Heart left ventricle (tissue), 16 donors: ENCODE measurements at regions not wholly inside any gene's neighbourhood (a gene's known extent, or its start where the extent isn't known, plus 50 kb on each side); places are given as distances from the start of the nearest gene placed in this dataset.

ENCODE experiments used
- ATAC-seq, 4 donors: fragments of 200-7000 bp; cut with Tn5 transposase; one replicate each; pipeline ENCODE4 v1.9.1; 2020 to 2022; ENCODE audit warnings: moderate library complexity in 4 of 4, mild to moderate bottlenecking in 3 of 4, moderate number of reproducible peaks in 1 of 4
- DNase-seq, 5 donors: peaks; one replicate each; pipeline ENCODE4 v3.0.0-alpha.2; 2020
- H3K27ac ChIP-seq, 12 donors: fragments of 200-600 bp; sonication (generic) in 4 of 12; one replicate each; pipeline versions ENCODE4 v1.5.0 to v1.8.0; 2016 to 2022; ENCODE audit warnings: mild to moderate bottlenecking in 2 of 12
- H3K27me3 ChIP-seq, 9 donors: fragments of 200-600 bp; sonication (generic) in 2 of 9; one replicate each; pipeline versions ENCODE4 v1.5.1 to v1.8.0; 2016 to 2022; ENCODE audit warnings: mild to moderate bottlenecking in 3 of 9
- H3K36me3 ChIP-seq, 9 donors: fragments of 200-600 bp; sonication (generic) in 2 of 9; one replicate each; pipeline versions ENCODE4 v1.5.0 to v1.8.0; 2018 to 2022; ENCODE audit warnings: mild to moderate bottlenecking in 2 of 9
- H3K4me1 ChIP-seq, 12 donors: fragments of 200-600 bp; sonication (generic) in 4 of 12; one replicate each; pipeline versions ENCODE4 v1.5.0 to v1.8.0; 2016 to 2022; ENCODE audit warnings: mild to moderate bottlenecking in 3 of 12
- H3K4me3 ChIP-seq, 12 donors: fragments of 200-600 bp; sonication (generic) in 4 of 12; one replicate each; pipeline versions ENCODE4 v1.5.0 to v1.8.0; 2017 to 2022; ENCODE audit warnings: mild to moderate bottlenecking in 9 of 12, moderate library complexity in 4 of 12
- H3K9me3 ChIP-seq, 12 donors: fragments of 200-600 bp; sonication (generic) in 4 of 12; one replicate each; pipeline versions ENCODE4 v1.5.0 to v1.8.0; 2016 to 2022; ENCODE audit warnings: mild to moderate bottlenecking in 1 of 12
- CTCF ChIP-seq, 12 donors: fragments of 200-600 bp; sonication (generic) in 4 of 12; IDR thresholded peaks; one replicate each; pipeline versions ENCODE4 v1.5.0 to v1.8.0; 2018 to 2022; ENCODE audit warnings: antibody characterized with exemption in 12 of 12, mild to moderate bottlenecking in 5 of 12
- POLR2A ChIP-seq, 2 donors: fragments of 450-650 bp; IDR thresholded peaks; one replicate each; pipeline ENCODE4 v1.6.1; 2017; ENCODE audit warnings: antibody characterized with exemption in 2 of 2, mild to moderate bottlenecking in 2 of 2, moderate library complexity in 2 of 2
- WGBS, 4 donors: extraction: QIAGEN DNeasy Blood & Tissue Kit in 2 of 4; methylation state at CpG; one replicate each; pipeline versions ENCODE4 v1.1.5 to v1.1.7; 2013 to 2018; 5-methylcytosine and 5-hydroxymethylcytosine counted together
- intact Hi-C, 10 donors: fragments of 100-400 bp; cut with DNase I; formaldehyde crosslinking; loops; one replicate each; pipeline versions ENCODE4 v1.11.1 to v1.14.2; 2022
- donor health status: ischemic (EF 13 %, LVEDD 7.1; RV severe dilation, severe dysfunction).
- donor health status: healthy with polysubstance abuse.
- donor health status: DM: no; HTN: yes; CAD: no.
- donor health status: DM: no; HTN: no; CAD: no.
- donor health status: ischemic (EF 25% LVEDD 6.9; RV normal size, moderate dysfunction).
- donor health status: ischemic (EF 25% LVEDD 5.7; RV mildly dilated, moderate dysfunction).
- donor health status: healthy.
- donor health status: DM: yes; HTN: yes; CAD: no.
- donor health status: ischemic (EF 35%, LVEDD 5.7; RV mildly dilated, moderate dysfunction).
- donor health status: nonischemic (EF 11% LVEDD 7.7; RV severe dilation, severe dysfunction).
- donor health status: DM: yes; HTN: yes; CAD: no.
- donor health status: PGD.
- donor health status: ischemic (EF 29% LVEDD 5.4; RV normal size, mild dysfunction).
- donor health status: nonischemic (EF 23%, LVEDD 6.1; RV moderate dilation, normal function).

- Histone ChIP-seq H3K27me3 (no peaks in the 10 kb centered on the region), H3K9me3 (no peaks in the 10 kb centered on the region), H3K27ac (no peak overlapping the region), H3K36me3 (no peaks in the 10 kb centered on the region), H3K4me1 (no peaks in the 10 kb centered on the region), H3K4me3 (no peak overlapping the region)
- 79 to 84% (median 84%) methylated on average over 6 of the region's 6 CpGs for WGBS, 4 donors
- DNase-seq (no peak), ATAC-seq (no peak)
- intact Hi-C loops: no loop called here
- TF ChIP-seq CTCF (IDR thresholded peaks at IDR 0.05) (no peak), POLR2A (IDR thresholded peaks at IDR 0.05) (no peak)
These were observed 453.5 kb upstream of the JARID2 start for GRCh38 chr6:14792118-14792955.

- H3K27me3 ChIP-seq: no peaks in the 10 kb centered on the region
These were observed 450.4 kb upstream of the JARID2 start for GRCh38 chr6:14795451-14795850.

GRCh38 chr6:14796974-14797762, 448.7 kb upstream of the JARID2 start:
- DNase-seq (no peak), ATAC-seq (no peak)
- TF ChIP-seq CTCF (IDR thresholded peaks at IDR 0.05) (no peak), POLR2A (IDR thresholded peaks at IDR 0.05) (no peak)
- Histone ChIP-seq H3K27ac (no peak overlapping the region), H3K27me3 (no peaks in the 10 kb centered on the region), H3K4me3 (no peak overlapping the region), H3K9me3 (peaks cover 0 to 9% (median 0%) of the 10 kb centered on the region in 12 donors), H3K36me3 (no peaks in the 10 kb centered on the region), H3K4me1 (peaks cover 0 to 11% (median 6%) of the 10 kb centered on the region in 12 donors)
- 67 to 77% (median 71%) methylated on average over 2 of the region's 2 CpGs for WGBS, 4 donors
- intact Hi-C loops: no loop called here

More at GRCh38 chr6:14795451-14795850, 450.4 kb upstream of the JARID2 start:
- H3K27ac ChIP-seq: no peak overlapping the region
- H3K4me3 ChIP-seq: no peak overlapping the region
- H3K4me1 ChIP-seq: peaks cover 0 to 6% (median 4%) of the 10 kb centered on the region in 12 donors
- intact Hi-C loops: no loop called here
- ATAC-seq (no peak), DNase-seq (no peak)
- 75 to 90% (median 87%) methylated on average over 7 of the region's 7 CpGs for WGBS, 4 donors
- H3K36me3 ChIP-seq: no peaks in the 10 kb centered on the region
- no peak for TF ChIP-seq CTCF (IDR thresholded peaks at IDR 0.05)
- no peak for TF ChIP-seq POLR2A (IDR thresholded peaks at IDR 0.05)
- peaks cover 0 to 9% (median 0%) of the 10 kb centered on the region in 12 donors for H3K9me3 ChIP-seq
